Erythroblast (primary cell): ENCODE measurements at regions not wholly inside any gene's neighbourhood (a gene's known extent, or its start where the extent isn't known, plus 50 kb on each side); places are given as distances from the start of the nearest gene placed in this dataset.

Experiments used
- GATA1 ChIP-seq: IDR thresholded peaks from 2 replicates; pipeline ENCODE4 v1.6.1; 2011; ENCODE audit warnings: low read depth, mild to moderate bottlenecking, control low read depth, low read length, moderate library complexity
- POLR2A ChIP-seq: IDR thresholded peaks from 2 replicates; pipeline ENCODE4 v1.6.1; 2011; ENCODE audit warnings: mild to moderate bottlenecking, low read length

DNA sequence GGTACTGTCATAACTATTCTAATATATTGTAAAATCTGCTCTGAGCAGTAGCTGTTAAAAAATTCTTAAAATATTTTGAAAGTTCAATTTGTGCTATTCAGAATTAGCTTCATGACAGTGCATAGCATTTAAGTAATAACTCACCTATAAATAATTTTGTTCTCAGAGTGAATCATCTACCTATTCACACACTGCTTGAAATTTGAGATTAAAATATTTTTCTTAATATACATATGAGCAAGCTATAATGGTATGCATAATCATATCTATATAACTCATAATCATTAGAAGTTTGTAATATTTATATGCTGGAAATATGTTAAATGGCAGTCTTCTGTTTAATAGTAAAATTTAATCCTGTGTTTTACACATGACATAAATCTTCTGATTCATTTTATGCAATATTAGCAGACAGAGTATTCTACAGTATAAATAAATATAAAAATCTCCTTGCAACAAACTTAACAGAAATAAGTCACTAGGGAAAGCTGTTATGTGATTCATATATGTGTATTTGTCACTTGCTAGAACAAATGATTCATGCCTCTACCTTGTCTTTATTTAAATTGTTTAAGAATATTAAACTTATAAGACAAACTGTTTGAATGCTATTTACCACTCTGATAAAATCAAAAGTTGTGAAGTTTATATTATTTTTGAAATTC, 710.8 kb downstream of the PLOD2 start:
- TF ChIP-seq POLR2A = no peak
- TF ChIP-seq GATA1 = no peak
